HG03571 (cell line): ENCODE measurements at regions not wholly inside any gene's neighbourhood (a gene's known extent, or its start where the extent isn't known, plus 50 kb on each side); places are given as distances from the start of the nearest gene placed in this dataset.
"Not testable (repeated sequence)": the region's sequence is repeated elsewhere in the genome, so short reads cannot be mapped to it uniquely, and the experiment has no call there.

Source experiments
- ATAC-seq: cut with Tn5 transposase; IDR thresholded peaks from one replicate; pipeline ENCODE4 v1.9.1; 2021; ENCODE audit not compliant: unreplicated experiment

DNA sequence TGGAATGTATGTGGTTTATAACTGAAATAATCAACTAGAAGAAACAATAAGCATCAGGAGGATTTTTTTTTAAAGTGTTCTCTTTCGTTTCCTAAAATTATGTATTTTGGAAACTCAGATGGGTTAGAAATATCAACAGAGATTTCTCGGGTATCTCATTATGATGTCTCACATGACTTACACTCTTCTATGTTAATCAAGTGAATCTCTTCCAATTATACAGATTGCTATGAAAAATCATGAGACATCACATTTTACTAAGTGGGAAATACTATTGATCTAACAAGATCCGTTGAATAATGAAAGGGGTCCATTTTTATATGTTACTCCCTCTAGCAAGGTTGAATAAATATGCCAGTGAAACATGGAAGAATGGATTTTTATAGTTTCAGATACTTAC lies 54.7 kb upstream of the NRIP1 start:
- ATAC-seq = no peak

- no peak for ATAC-seq
Observed at GRCh38 chr21:15121097-15121654, 56.4 kb upstream of the NRIP1 start.

GRCh38 chr21:15121655-15122120 lies 56.9 kb upstream of the NRIP1 start:
- ATAC-seq = no peak

DNA sequence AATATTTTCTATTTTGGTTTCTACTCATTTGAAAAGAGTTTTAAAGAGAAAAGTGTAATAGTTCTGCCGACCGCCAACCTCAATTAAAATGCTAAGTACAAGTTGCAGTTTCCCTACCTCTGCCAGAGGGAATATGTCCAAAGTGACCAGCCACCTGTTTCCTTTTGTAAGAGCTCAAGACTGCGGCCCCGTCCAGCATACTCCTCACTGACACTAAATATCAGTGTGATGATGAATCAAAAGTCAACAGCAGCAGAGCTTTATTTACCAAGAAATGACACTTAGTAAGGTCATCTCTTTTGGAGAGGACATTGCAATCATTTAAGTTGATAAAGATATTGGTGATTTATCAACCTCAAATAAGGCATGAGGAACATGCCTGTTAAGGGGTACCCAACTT lies 57.4 kb upstream of the NRIP1 start:
- ATAC-seq = no peak

GRCh38 chr21:15124731-15125130 lies 59.9 kb upstream of the NRIP1 start:
- no peak for ATAC-seq

DNA sequence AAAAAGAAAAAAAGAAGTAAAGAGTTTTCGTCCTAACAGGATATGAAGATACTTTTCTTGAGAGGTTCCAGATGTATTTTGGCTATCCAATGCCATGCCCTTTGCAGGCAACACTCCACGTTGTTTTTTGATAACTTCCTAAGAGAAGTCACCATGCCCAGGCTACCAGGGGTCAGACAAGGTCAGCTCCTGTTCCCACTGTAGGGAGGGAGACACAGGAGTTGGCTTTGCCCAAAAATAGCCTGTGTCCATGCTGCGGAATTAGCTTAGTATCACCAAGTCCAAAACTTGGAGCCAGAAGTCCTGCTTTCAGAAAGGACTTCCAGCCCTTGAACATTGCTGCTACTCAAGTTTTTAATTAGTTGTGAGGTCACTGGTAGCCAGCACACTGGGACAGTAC lies 62.1 kb upstream of the NRIP1 start:
- no peak for ATAC-seq

DNA sequence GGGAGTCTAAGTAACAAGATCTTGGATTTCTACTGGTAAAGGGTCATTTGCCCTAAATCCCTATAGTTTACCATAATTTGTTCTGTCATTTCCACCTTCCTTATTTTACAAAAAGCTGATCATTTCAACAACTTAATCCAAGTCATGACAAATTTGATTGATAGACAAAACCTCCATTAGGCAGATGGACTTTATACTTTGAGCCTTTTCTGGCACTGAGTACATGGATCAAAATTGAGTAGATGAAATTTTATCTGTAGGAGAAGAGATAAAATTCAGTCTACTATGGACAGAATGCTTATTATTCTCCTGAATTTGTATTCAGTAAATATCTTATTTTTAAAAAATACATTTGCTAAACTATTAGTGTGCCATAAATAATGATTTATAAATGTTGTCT lies 62.6 kb upstream of the NRIP1 start:
- no peak for ATAC-seq

DNA sequence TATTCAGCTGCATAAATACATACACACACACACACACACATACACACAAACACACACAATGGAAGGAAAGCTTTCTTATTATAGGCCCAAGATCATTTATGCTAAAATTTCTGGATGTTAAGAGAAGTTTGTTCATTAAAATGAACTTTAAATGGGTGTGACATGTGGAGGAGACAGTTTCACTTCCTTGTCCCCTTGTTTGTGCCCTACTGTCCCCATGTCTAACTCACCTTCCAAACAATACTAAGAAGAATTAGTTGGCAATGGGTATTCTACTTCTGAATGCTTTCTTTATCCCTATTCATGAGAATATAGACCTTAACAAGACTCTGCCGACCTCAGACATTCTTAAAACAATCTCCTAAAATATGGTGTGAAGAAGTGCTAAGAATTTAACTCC lies 63.5 kb upstream of the NRIP1 start:
- ATAC-seq = no peak

DNA sequence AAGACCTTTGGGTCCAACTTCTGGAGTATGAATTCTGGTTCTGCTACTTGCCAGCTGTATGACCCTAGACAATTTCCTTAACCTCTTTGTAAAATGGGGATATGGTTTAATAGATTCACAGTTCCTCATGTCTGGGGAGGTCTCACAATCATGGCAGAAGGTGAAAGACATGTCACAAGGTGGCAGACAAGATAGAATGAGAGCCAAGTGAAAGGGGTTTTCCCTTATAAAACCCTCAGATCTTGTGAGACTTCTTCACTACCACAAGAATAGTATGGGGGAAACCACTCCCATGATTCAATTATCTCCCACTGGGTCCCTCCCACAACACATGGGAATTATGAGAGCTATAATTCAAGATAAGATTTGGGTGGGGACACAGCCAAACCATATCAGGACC lies 63.9 kb upstream of the NRIP1 start:
- not testable (repeated sequence) for ATAC-seq

GRCh38 chr21:15130326-15130725 lies 65.5 kb upstream of the NRIP1 start:
- no peak for ATAC-seq

GRCh38 chr21:15130751-15131150 lies 66.0 kb upstream of the NRIP1 start:
- no peak for ATAC-seq

GRCh38 chr21:15132781-15133180 lies 68.0 kb upstream of the NRIP1 start:
- ATAC-seq = no peak

- no peak for ATAC-seq
Observed at GRCh38 chr21:15134701-15135470, 70.1 kb upstream of the NRIP1 start.

DNA sequence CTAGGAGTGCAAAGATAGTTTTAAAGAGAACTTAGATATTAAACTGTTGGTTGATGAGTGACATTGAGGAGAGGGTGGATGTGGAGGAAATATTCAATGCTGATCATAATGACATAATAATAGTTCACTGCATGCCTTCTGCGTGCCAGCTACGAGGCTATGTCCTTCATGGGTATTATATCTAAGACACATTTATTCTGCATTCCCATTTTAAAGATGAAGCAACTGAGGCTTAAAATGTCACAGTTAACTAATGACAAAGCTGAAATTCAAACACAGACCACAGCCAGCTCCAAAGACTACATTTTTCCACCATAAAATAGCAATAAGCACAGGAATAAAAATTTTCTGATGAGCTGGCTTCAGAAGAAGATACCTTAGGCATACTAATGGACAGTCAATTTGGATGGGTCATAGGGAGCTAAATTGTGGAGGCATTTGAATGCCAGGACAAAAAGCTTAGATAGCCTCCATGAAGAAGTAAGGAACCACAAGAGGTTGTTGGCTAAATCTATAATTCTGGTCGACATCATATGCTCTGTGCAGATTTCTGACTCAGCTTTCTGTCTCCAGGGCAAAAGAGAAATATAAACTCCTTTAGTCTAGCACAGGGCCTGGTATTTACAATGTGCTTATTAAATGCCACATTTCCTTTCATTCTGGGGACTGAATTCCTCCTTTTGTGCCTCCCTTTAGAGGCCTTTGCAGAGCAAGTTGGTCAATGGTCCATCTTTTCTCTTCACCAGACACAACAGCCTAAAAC lies 71.2 kb upstream of the NRIP1 start:
- ATAC-seq = no peak

DNA sequence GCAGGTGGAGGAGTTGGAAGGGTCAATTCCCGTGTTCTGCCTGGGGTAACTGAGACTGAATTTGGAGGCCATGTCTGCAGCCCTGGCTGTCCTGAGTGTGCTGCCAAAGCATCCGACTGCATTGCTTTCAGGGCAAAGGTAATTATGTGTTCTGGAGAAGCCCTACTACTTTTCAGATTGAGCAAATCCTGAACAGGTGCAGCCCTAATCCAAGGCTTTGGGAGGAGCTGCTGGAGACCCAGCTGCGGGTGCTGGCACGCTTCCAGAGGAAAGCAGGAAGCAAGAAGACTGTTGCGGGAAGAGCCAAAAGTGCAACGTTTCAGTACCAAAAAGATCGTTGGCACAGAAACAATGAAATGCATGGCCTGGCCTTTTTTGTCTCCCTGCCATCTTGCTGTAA lies 73.7 kb upstream of the NRIP1 start:
- no peak for ATAC-seq

DNA sequence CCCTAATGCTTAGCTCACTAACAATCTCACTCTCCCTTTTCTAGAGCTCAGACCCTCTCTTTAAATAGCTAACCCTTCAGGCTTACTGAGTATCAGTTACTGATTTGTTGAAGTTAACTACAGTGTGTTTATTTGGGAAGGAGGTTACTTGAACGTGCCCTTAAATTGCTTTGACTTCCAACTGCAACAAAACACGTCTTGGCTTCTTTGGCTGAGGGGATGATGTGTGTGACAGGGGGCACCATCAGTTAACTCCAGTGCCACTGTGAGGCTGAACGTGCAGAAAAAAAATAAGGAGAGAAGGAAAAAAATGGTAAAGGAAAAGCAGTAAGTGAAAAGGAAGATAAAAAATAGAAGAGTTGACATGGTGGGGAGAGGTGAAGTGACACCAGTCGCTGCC lies 75.1 kb upstream of the NRIP1 start:
- ATAC-seq = no peak

DNA sequence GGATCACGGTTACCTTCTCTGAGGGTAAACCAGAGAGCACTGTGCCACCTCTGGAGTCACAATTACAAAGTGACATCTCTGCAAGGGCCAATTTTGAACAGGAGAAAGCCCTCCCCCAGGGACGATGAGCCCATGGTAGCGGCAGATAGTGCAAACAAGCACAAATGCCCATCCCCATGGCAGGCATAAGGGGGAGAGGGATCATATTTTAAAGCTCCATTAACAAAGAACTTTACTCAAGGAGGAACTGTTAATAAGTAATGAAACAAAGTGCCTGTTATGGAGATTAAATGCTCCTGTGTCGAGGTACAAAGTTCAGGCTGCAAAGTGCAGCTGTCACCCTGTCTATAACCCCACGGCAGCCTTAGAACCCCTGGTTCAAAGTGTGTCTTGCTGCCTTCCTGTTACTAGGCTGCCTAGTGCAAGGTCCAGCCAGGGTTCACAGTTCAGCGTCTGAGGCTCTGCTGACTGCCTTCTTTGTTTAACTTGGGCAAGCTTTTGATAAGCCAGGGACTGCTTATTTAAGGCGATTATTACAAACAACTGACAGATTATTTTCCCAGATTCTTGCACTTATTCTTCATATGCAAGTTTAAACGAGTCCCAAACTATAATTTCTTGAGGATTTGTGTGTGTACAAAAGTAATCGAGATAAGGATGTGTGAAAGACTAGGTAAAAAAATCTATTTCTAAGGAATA lies 75.7 kb upstream of the NRIP1 start:
- no peak for ATAC-seq

DNA sequence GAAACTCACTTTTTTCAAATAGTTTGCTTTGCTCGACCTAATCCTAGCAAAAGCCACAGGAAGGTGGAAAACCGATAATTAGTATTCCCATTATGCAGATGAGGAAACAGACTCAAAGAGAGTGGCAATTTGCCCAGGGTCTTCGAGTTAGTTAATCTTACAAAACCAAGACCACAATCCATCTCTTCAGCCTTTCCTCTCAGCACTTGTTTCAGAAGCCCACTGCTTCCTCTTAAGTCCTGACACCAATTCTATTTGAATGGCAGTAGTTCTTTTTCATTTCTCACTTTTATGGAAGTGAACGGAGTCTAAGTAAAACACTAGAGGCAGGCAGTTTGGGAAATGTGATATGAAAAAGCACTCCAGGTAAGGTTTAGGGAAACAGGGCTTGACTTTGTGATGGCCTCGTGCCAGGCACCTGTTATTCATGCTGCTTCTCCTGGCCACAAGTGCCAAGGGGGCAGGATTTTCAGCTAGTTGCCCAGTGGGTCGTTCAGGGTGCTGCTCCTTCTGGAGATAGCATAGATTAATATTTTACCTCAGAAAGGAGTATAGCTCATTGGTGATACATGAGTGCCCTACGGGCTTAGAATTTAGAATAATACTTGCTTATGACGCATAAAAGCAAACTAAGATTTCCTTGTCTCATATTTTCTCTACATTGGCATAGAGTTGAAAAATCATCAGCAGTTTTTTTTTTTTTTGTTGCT lies 76.6 kb upstream of the NRIP1 start:
- no peak for ATAC-seq

GRCh38 chr21:15144026-15144425 lies 79.2 kb upstream of the NRIP1 start:
- no peak for ATAC-seq

GRCh38 chr21:15148437-15148836 lies 83.6 kb upstream of the NRIP1 start:
- no peak for ATAC-seq
